IMR-90 (cell line): ENCODE measurements at regions not wholly inside any gene's neighbourhood (a gene's known extent, or its start where the extent isn't known, plus 50 kb on each side); places are given as distances from the start of the nearest gene placed in this dataset.

Experiments used
- ATAC-seq: fragments of 200-7000 bp; cut with Tn5 transposase; 2 replicates; pipeline ENCODE4 v1.9.1; 2020; ENCODE audit warnings: low read depth, mild to moderate bottlenecking, moderate library complexity
- BruUV-seq: library from RNA; stranded (reverse); fragments of 400-500 nt; replicated peaks from 2 replicates; lab custom pipeline; 2021; lab: Mats Ljungman, UMichigan
- CTCF ChIA-PET: fragments of 300-600 bp; formaldehyde crosslinking; extraction: SDS; loops from one replicate; lab custom pipeline; 2021; ENCODE audit warnings: antibody characterized with exemption; lab: Yijun Ruan, JAX
- POLR2A ChIA-PET: fragments of 300-600 bp; sonication (Branson Sonifier 250); formaldehyde crosslinking; loops from one replicate; lab custom pipeline; 2022; ENCODE audit warnings: antibody characterized with exemption; ENCODE audit not compliant: unreplicated experiment; lab: Charles Lee
- DNase-seq: peaks from one replicate; pipeline ENCODE4 v3.0.0; 2013
- H2AFZ ChIP-seq: replicated peaks from 2 replicates; pipeline ENCODE3; 2013; ENCODE audit warnings: low read length, mild to moderate bottlenecking; ENCODE audit not compliant: poor library complexity
- H2AK5ac ChIP-seq: 2 replicates; pipeline ENCODE4 v1.6.1; 2013; ENCODE audit warnings: low read depth, low read length, inconsistent platforms
- H2AK9ac ChIP-seq: replicated peaks from 2 replicates; pipeline ENCODE3; 2013; ENCODE audit warnings: mild to moderate bottlenecking, low read depth, low read length, moderate library complexity; ENCODE audit not compliant: poor library complexity
- H2BK120ac ChIP-seq: 2 replicates; pipeline ENCODE4 v1.6.1; 2013; ENCODE audit warnings: low read depth, low read length, inconsistent platforms
- H2BK15ac ChIP-seq: 3 replicates; pipeline ENCODE4 v1.6.1; 2013; ENCODE audit warnings: low read depth, low read length, inconsistent platforms
- H2BK20ac ChIP-seq: 2 replicates; pipeline ENCODE4 v1.6.1; 2013; ENCODE audit warnings: low read depth, mild to moderate bottlenecking, inconsistent platforms, low read length, moderate library complexity
- H2BK5ac ChIP-seq: 2 replicates; pipeline ENCODE4 v1.6.1; 2013; ENCODE audit warnings: mild to moderate bottlenecking, low read depth, low read length, inconsistent platforms; ENCODE audit not compliant: poor library complexity, severe bottlenecking
- H3K14ac ChIP-seq: replicated peaks from 2 replicates; pipeline ENCODE4 v1.6.1; 2013; ENCODE audit warnings: low read depth, low read length, inconsistent platforms
- H3K18ac ChIP-seq: 2 replicates; pipeline ENCODE4 v1.6.1; 2013; ENCODE audit warnings: low read depth, low read length, control low read depth
- H3K23ac ChIP-seq: 2 replicates; pipeline ENCODE4 v1.6.1; 2013; ENCODE audit warnings: low read depth, low read length, inconsistent platforms
- H3K27ac ChIP-seq: 2 replicates; pipeline ENCODE4 v1.5.1; 2013; ENCODE audit warnings: mild to moderate bottlenecking, control low read depth, low read length; ENCODE audit not compliant: insufficient read depth
- H3K27me3 ChIP-seq: 2 replicates; pipeline ENCODE4 v1.6.1; 2013; ENCODE audit warnings: low read length; ENCODE audit not compliant: control insufficient read depth, insufficient read depth
- H3K36me3 ChIP-seq: 2 replicates; pipeline ENCODE4 v1.6.1; 2013; ENCODE audit warnings: low read length, mixed read lengths; ENCODE audit not compliant: control insufficient read depth, insufficient read depth
- H3K4ac ChIP-seq: 2 replicates; pipeline ENCODE4 v1.6.1; 2013; ENCODE audit warnings: low read depth, low read length, inconsistent platforms
- H3K4me1 ChIP-seq: 2 replicates; pipeline ENCODE4 v1.6.1; 2013; ENCODE audit warnings: low read length, mixed read lengths; ENCODE audit not compliant: control insufficient read depth, insufficient read depth
- H3K4me2 ChIP-seq: 2 replicates; pipeline ENCODE4 v1.6.1; 2013; ENCODE audit warnings: low read depth, mild to moderate bottlenecking, control low read depth, low read length, moderate library complexity
- H3K4me3 ChIP-seq: 2 replicates; pipeline ENCODE4 v1.5.1; 2013; ENCODE audit warnings: low read depth, mild to moderate bottlenecking, control low read depth, low read length, moderate library complexity; ENCODE audit not compliant: insufficient read depth
- H3K56ac ChIP-seq: 2 replicates; pipeline ENCODE4 v1.6.1; 2013; ENCODE audit warnings: low read length, inconsistent platforms; ENCODE audit not compliant: insufficient read depth; ENCODE audit errors: extremely low read depth
- H3K79me1 ChIP-seq, 2 experiments: 2 replicates each; pipeline ENCODE4 v1.6.1; 2013; ENCODE audit warnings: low read length in 2 of 2, inconsistent platforms in 1 of 2, low read depth in 1 of 2
- H3K9ac ChIP-seq: 2 replicates; pipeline ENCODE4 v1.6.1; 2013; ENCODE audit warnings: low read depth, low read length, control low read depth
- H3K9me1 ChIP-seq: 2 replicates; pipeline ENCODE4 v1.6.1; 2013; ENCODE audit warnings: low read length, inconsistent platforms; ENCODE audit not compliant: insufficient read depth
- H3K9me3 ChIP-seq: 2 replicates; pipeline ENCODE4 v1.6.1; 2013; ENCODE audit warnings: low read length; ENCODE audit not compliant: control insufficient read depth, insufficient read depth
- H4K20me1 ChIP-seq: 2 replicates; pipeline ENCODE4 v1.6.1; 2013; ENCODE audit warnings: low read length, inconsistent platforms; ENCODE audit not compliant: insufficient read depth
- H4K5ac ChIP-seq: 2 replicates; pipeline ENCODE4 v1.6.1; 2013; ENCODE audit warnings: mild to moderate bottlenecking, low read depth, low read length, control low read depth
- H4K8ac ChIP-seq, 2 experiments: 2 replicates each; pipeline ENCODE4 v1.6.1; 2013; ENCODE audit warnings: low read depth in 2 of 2, low read length in 2 of 2, control low read depth in 1 of 2, inconsistent platforms in 1 of 2
- H4K91ac ChIP-seq: 2 replicates; pipeline ENCODE4 v1.6.1; 2013; ENCODE audit warnings: low read depth, low read length, inconsistent platforms; ENCODE audit not compliant: insufficient read depth
- MXI1 ChIP-seq: IDR thresholded peaks from 2 replicates; pipeline ENCODE4 v1.6.1; 2012; ENCODE audit warnings: low read depth, mild to moderate bottlenecking, low read length, moderate library complexity, borderline replicate concordance
- NFE2L2 ChIP-seq: fragments of 150-350 bp; IDR thresholded peaks from 2 replicates; pipeline ENCODE4 v1.6.1; 2016; ENCODE audit warnings: low read depth, mild to moderate bottlenecking, low read length
- WGBS, 2 experiments: methylation state at CpG; one replicate each; pipeline versions ENCODE4 v1.1.5 to v1.1.7; 2013; ENCODE audit warnings: missing lambda C conversion rate in 2 of 2; ENCODE audit not compliant: insufficient read length in 1 of 2; ENCODE audit errors: extremely low coverage in 2 of 2; 5-methylcytosine and 5-hydroxymethylcytosine counted together
- dilution Hi-C: fragments of 300-500 bp; cut with HindIII; formaldehyde crosslinking; loops from one replicate; pipeline ENCODE4 v1.14.3; 2018; ENCODE audit warnings: low sequenced_read_pairs; ENCODE audit not compliant: unreplicated experiment
- in situ Hi-C: fragments of 300-500 bp; cut with MboI; formaldehyde crosslinking; loops from 3 replicates; pipeline ENCODE4 v1.14.3; 2019; ENCODE audit warnings: low sequenced_read_pairs, inconsistent platforms, mixed read lengths
- intact Hi-C: fragments of 100-400 bp; cut with micrococcal nuclease; formaldehyde crosslinking; loops from 2 replicates; pipeline ENCODE4 v1.10.0; 2022

- Histone ChIP-seq H4K5ac (no peak overlapping the region), H4K8ac (no peak overlapping the region), H3K23ac (no peak overlapping the region), H4K20me1 (no peaks in the 10 kb centered on the region), H2BK20ac (no peak overlapping the region), H2BK5ac (no peak overlapping the region), H3K4ac (no peak overlapping the region), H3K56ac (no peak overlapping the region), H2AK9ac (no peak overlapping the region), H4K91ac (no peak overlapping the region), H3K4me2 (no peak overlapping the region), H3K79me1 (no peaks in the 10 kb centered on the region), H2AFZ (no peak overlapping the region), H2AK5ac (no peak overlapping the region), H3K9me3 (no peaks in the 10 kb centered on the region), H2BK15ac (no peak overlapping the region), H3K14ac (no peak overlapping the region), H2BK120ac (no peak overlapping the region), H3K9ac (no peak overlapping the region), H3K36me3 (no peaks in the 10 kb centered on the region), H3K4me3 (no peak overlapping the region), H3K4me1 (no peaks in the 10 kb centered on the region), H3K27me3 (peaks cover 9% of the 10 kb centered on the region), H3K27ac (no peak overlapping the region), H3K18ac (no peak overlapping the region), H3K9me1 (no peaks in the 10 kb centered on the region)
- TF ChIP-seq MXI1 (no peak), NFE2L2 (no peak)
- intact Hi-C loops (no loop called here), dilution Hi-C loops (no loop called here), in situ Hi-C loops (no loop called here)
- BruUV-seq: no TSS peak
- POLR2A ChIA-PET: no interaction called here
- no CpG with 5 or more reads among the region's 4 CpGs for WGBS, 2 experiments
- CTCF ChIA-PET: no interaction called here
- no peak for ATAC-seq
- DNase-seq: no peak
These were observed 168.6 kb downstream of the PMP22 start for GRCh38 chr17:15096511-15096910.
